ENCODE measurements at regions not wholly inside any gene's neighbourhood (a gene's known extent, or its start where the extent isn't known, plus 50 kb on each side); places are given as distances from the start of the nearest gene placed in this dataset.
"Not testable (repeated sequence)": the region's sequence is repeated elsewhere in the genome, so short reads cannot be mapped to it uniquely, and the experiment has no call there.

GRCh38 chr5:157944077-157944633 is 85.2 kb upstream of the CLINT1 start:
- Histone ChIP-seq H3K27me3 (ENCODE audit: control insufficient read depth in 1 of 2, insufficient read depth in 1 of 2, low read length in 2 of 2) (no peaks in the 10 kb centered on the region), H2AK5ac (ENCODE audit: low read length, severe bottlenecking) (no peak overlapping the region), H3K79me1 (replicated peaks; ENCODE audit: low read length, poor library complexity, severe bottlenecking) (no peaks in the 10 kb centered on the region), H2BK15ac (ENCODE audit: low read depth, poor library complexity, severe bottlenecking) (no peak overlapping the region), H3K9ac (ENCODE audit: low read length) (no peak overlapping the region), H2BK120ac (ENCODE audit: low read depth, low read length) (no peak overlapping the region), H3K18ac (ENCODE audit: low read depth in 1 of 2, low read length in 2 of 2) (no peak overlapping the region), H4K8ac (ENCODE audit: low read length) (no peak overlapping the region), H2AFZ (ENCODE audit: low read depth, low read length) (no peak overlapping the region), H2BK12ac (ENCODE audit: low read length in 2 of 2) (no peak overlapping the region), H3K9me3 (ENCODE audit: control insufficient read depth, low read length) (no peaks in the 10 kb centered on the region), H3K27ac (ENCODE audit: low read length, poor library complexity, severe bottlenecking) (no peak overlapping the region), H3K4me2 (ENCODE audit: low read length, poor library complexity, severe bottlenecking) (no peak overlapping the region), H3K4ac (ENCODE audit: low read depth in 1 of 2, low read length in 2 of 2) (no peak overlapping the region), H3K4me1 (ENCODE audit: control insufficient read depth, insufficient read depth, low read depth, low read length) (peaks cover 2% of the 10 kb centered on the region), H3K36me3 (ENCODE audit: control insufficient read depth in 1 of 2, insufficient read depth in 2 of 2, low read depth in 1 of 2, low read length in 2 of 2) (no peaks in the 10 kb centered on the region), H3K23ac (ENCODE audit: low read length in 2 of 2) (no peak overlapping the region), H3K4me3 (ENCODE audit: insufficient read depth in 1 of 2, low read depth in 1 of 2, low read length in 2 of 2) (no peak overlapping the region), H2BK5ac (ENCODE audit: low read depth, low read length, poor library complexity, severe bottlenecking) (no peak overlapping the region), H3K14ac (ENCODE audit: low read length in 2 of 2) (no peak overlapping the region), H4K91ac (ENCODE audit: low read length) (no peak overlapping the region)
- no peak for DNase-seq
- WGBS = 39% methylated on average over 6 of the region's 6 CpGs

- H3K9me3 ChIP-seq (ENCODE audit: control insufficient read depth, low read length) = no peaks in the 10 kb centered on the region
- WGBS = 100% methylated on average over 1 of the region's 1 CpG
These were observed 83.7 kb upstream of the CLINT1 start for GRCh38 chr5:157942595-157942994.

GRCh38 chr5:157941616-157942015 is 82.7 kb upstream of the CLINT1 start:
- H2BK12ac ChIP-seq (ENCODE audit: low read length in 2 of 2) = no peak overlapping the region
- H3K23ac ChIP-seq (ENCODE audit: low read length in 2 of 2) = no peak overlapping the region

More at GRCh38 chr5:157942595-157942994, 83.7 kb upstream of the CLINT1 start:
- H3K27me3 ChIP-seq (ENCODE audit: control insufficient read depth in 1 of 2, insufficient read depth in 1 of 2, low read length in 2 of 2) = no peaks in the 10 kb centered on the region
- H2BK120ac ChIP-seq (ENCODE audit: low read depth, low read length) = no peak overlapping the region
- no peak overlapping the region for H3K18ac ChIP-seq (ENCODE audit: low read depth in 1 of 2, low read length in 2 of 2)
- H3K79me1 ChIP-seq (replicated peaks; ENCODE audit: low read length, poor library complexity, severe bottlenecking) = no peaks in the 10 kb centered on the region
- H3K36me3 ChIP-seq (ENCODE audit: control insufficient read depth in 1 of 2, insufficient read depth in 2 of 2, low read depth in 1 of 2, low read length in 2 of 2) = no peaks in the 10 kb centered on the region
- H2AK5ac ChIP-seq (ENCODE audit: low read length, severe bottlenecking) = no peak overlapping the region
- no peak overlapping the region for H3K9ac ChIP-seq (ENCODE audit: low read length)
- H3K4me1 ChIP-seq (ENCODE audit: control insufficient read depth, insufficient read depth, low read depth, low read length) = no peaks in the 10 kb centered on the region
- no peak for DNase-seq
- H2BK12ac ChIP-seq (ENCODE audit: low read length in 2 of 2) = no peak overlapping the region
- H2BK15ac ChIP-seq (ENCODE audit: low read depth, poor library complexity, severe bottlenecking) = no peak overlapping the region
- no peak overlapping the region for H3K4me2 ChIP-seq (ENCODE audit: low read length, poor library complexity, severe bottlenecking)
- H3K4ac ChIP-seq (ENCODE audit: low read depth in 1 of 2, low read length in 2 of 2) = no peak overlapping the region
- H4K8ac ChIP-seq (ENCODE audit: low read length) = no peak overlapping the region
- no peak overlapping the region for H3K27ac ChIP-seq (ENCODE audit: low read length, poor library complexity, severe bottlenecking)
- H3K23ac ChIP-seq (ENCODE audit: low read length in 2 of 2) = no peak overlapping the region
- H2AFZ ChIP-seq (ENCODE audit: low read depth, low read length) = no peak overlapping the region
- no peak overlapping the region for H3K4me3 ChIP-seq (ENCODE audit: insufficient read depth in 1 of 2, low read depth in 1 of 2, low read length in 2 of 2)
- no peak overlapping the region for H2BK5ac ChIP-seq (ENCODE audit: low read depth, low read length, poor library complexity, severe bottlenecking)
- H3K14ac ChIP-seq (ENCODE audit: low read length in 2 of 2) = no peak overlapping the region
- H4K91ac ChIP-seq (ENCODE audit: low read length) = no peak overlapping the region

GRCh38 chr5:157938101-157938500 is 79.2 kb upstream of the CLINT1 start:
- not testable (repeated sequence) for H2BK5ac ChIP-seq (ENCODE audit: low read depth, low read length, poor library complexity, severe bottlenecking); H3K4ac ChIP-seq (ENCODE audit: low read depth in 1 of 2, low read length in 2 of 2); H2BK12ac ChIP-seq (ENCODE audit: low read length in 2 of 2); H2BK15ac ChIP-seq (ENCODE audit: low read depth, poor library complexity, severe bottlenecking); H2BK120ac ChIP-seq (ENCODE audit: low read depth, low read length); H3K23ac ChIP-seq (ENCODE audit: low read length in 2 of 2); H3K9me3 ChIP-seq (ENCODE audit: control insufficient read depth, low read length); H3K18ac ChIP-seq (ENCODE audit: low read depth in 1 of 2, low read length in 2 of 2); H2AK5ac ChIP-seq (ENCODE audit: low read length, severe bottlenecking); DNase-seq; H3K4me3 ChIP-seq (ENCODE audit: insufficient read depth in 1 of 2, low read depth in 1 of 2, low read length in 2 of 2); H3K9ac ChIP-seq (ENCODE audit: low read length); H3K36me3 ChIP-seq (ENCODE audit: control insufficient read depth in 1 of 2, insufficient read depth in 2 of 2, low read depth in 1 of 2, low read length in 2 of 2); H3K27me3 ChIP-seq (ENCODE audit: control insufficient read depth in 1 of 2, insufficient read depth in 1 of 2, low read length in 2 of 2); H3K27ac ChIP-seq (ENCODE audit: low read length, poor library complexity, severe bottlenecking); H4K91ac ChIP-seq (ENCODE audit: low read length); H3K14ac ChIP-seq (ENCODE audit: low read length in 2 of 2); H2AFZ ChIP-seq (ENCODE audit: low read depth, low read length); H3K4me1 ChIP-seq (ENCODE audit: control insufficient read depth, insufficient read depth, low read depth, low read length); H3K4me2 ChIP-seq (ENCODE audit: low read length, poor library complexity, severe bottlenecking); H4K8ac ChIP-seq (ENCODE audit: low read length); H3K79me1 ChIP-seq (replicated peaks; ENCODE audit: low read length, poor library complexity, severe bottlenecking)
- 100% methylated on average over 5 of the region's 6 CpGs for WGBS

More at GRCh38 chr5:157941616-157942015, 82.7 kb upstream of the CLINT1 start:
- H3K18ac ChIP-seq (ENCODE audit: low read depth in 1 of 2, low read length in 2 of 2) = no peak overlapping the region
- no peak overlapping the region for H3K4me3 ChIP-seq (ENCODE audit: insufficient read depth in 1 of 2, low read depth in 1 of 2, low read length in 2 of 2)
- no peaks in the 10 kb centered on the region for H3K4me1 ChIP-seq (ENCODE audit: control insufficient read depth, insufficient read depth, low read depth, low read length)
- no peaks in the 10 kb centered on the region for H3K27me3 ChIP-seq (ENCODE audit: control insufficient read depth in 1 of 2, insufficient read depth in 1 of 2, low read length in 2 of 2)
- no peak overlapping the region for H4K8ac ChIP-seq (ENCODE audit: low read length)
- no peak overlapping the region for H2AFZ ChIP-seq (ENCODE audit: low read depth, low read length)
- no peak overlapping the region for H2BK120ac ChIP-seq (ENCODE audit: low read depth, low read length)
- no peak overlapping the region for H4K91ac ChIP-seq (ENCODE audit: low read length)
- no peak overlapping the region for H2BK15ac ChIP-seq (ENCODE audit: low read depth, poor library complexity, severe bottlenecking)
- no peak overlapping the region for H3K4me2 ChIP-seq (ENCODE audit: low read length, poor library complexity, severe bottlenecking)
- no peak overlapping the region for H3K9ac ChIP-seq (ENCODE audit: low read length)
- H3K79me1 ChIP-seq (replicated peaks; ENCODE audit: low read length, poor library complexity, severe bottlenecking) = no peaks in the 10 kb centered on the region
- no peak overlapping the region for H2BK5ac ChIP-seq (ENCODE audit: low read depth, low read length, poor library complexity, severe bottlenecking)
- H3K14ac ChIP-seq (ENCODE audit: low read length in 2 of 2) = no peak overlapping the region
- H2AK5ac ChIP-seq (ENCODE audit: low read length, severe bottlenecking) = no peak overlapping the region
- H3K9me3 ChIP-seq (ENCODE audit: control insufficient read depth, low read length) = no peaks in the 10 kb centered on the region
- no peak for DNase-seq
- H3K36me3 ChIP-seq (ENCODE audit: control insufficient read depth in 1 of 2, insufficient read depth in 2 of 2, low read depth in 1 of 2, low read length in 2 of 2) = no peaks in the 10 kb centered on the region
- H3K4ac ChIP-seq (ENCODE audit: low read depth in 1 of 2, low read length in 2 of 2) = no peak overlapping the region
- no peak overlapping the region for H3K27ac ChIP-seq (ENCODE audit: low read length, poor library complexity, severe bottlenecking)
- 82% methylated on average over 3 of the region's 3 CpGs for WGBS

All from mesenchymal stem cell (in vitro differentiated cells and primary cell).